Lung (tissue), 11 donors: ENCODE measurements at regions not wholly inside any gene's neighbourhood (a gene's known extent, or its start where the extent isn't known, plus 50 kb on each side); places are given as distances from the start of the nearest gene placed in this dataset.

ENCODE experiments used
- ATAC-seq: fragments of 200-7000 bp; cut with Tn5 transposase; one replicate; pipeline ENCODE4 v1.9.1; 2020; ENCODE audit warnings: moderate number of reproducible peaks; ENCODE audit not compliant: insufficient read depth, low FRiP score
- DNase-seq, 3 donors: peaks; one replicate each; pipeline ENCODE4 v3.0.0-alpha.2; 2013 to 2017
- H3K27ac ChIP-seq, 2 donors: one replicate each; pipeline ENCODE4 v1.5.1; 2013; ENCODE audit warnings: mild to moderate bottlenecking in 2 of 2, moderate library complexity in 2 of 2, control low read depth in 1 of 2, inconsistent platforms in 1 of 2, low read depth in 1 of 2, low read length in 1 of 2
- H3K27me3 ChIP-seq, 3 donors: one replicate each; pipeline ENCODE4 v1.5.1; 2013; ENCODE audit warnings: low read length in 2 of 3; ENCODE audit not compliant: control insufficient read depth in 3 of 3, insufficient read depth in 3 of 3
- H3K36me3 ChIP-seq, 4 donors: one replicate each; pipeline ENCODE4 v1.5.1; 2013; ENCODE audit warnings: low read length in 4 of 4, mild to moderate bottlenecking in 1 of 4, moderate library complexity in 1 of 4; ENCODE audit not compliant: control insufficient read depth in 4 of 4, insufficient read depth in 4 of 4
- H3K4me1 ChIP-seq, 5 donors: one replicate each; pipeline ENCODE4 v1.5.1; 2013; ENCODE audit warnings: low read length in 5 of 5, mild to moderate bottlenecking in 2 of 5, moderate library complexity in 1 of 5; ENCODE audit not compliant: control insufficient read depth in 5 of 5, insufficient read depth in 5 of 5
- H3K4me3 ChIP-seq: one replicate; pipeline ENCODE4 v1.5.1; 2013; ENCODE audit warnings: mild to moderate bottlenecking, control low read depth, moderate library complexity
- H3K9ac ChIP-seq, 2 donors: one replicate each; pipeline ENCODE4 v1.5.1; 2013; ENCODE audit warnings: low read length in 2 of 2, control low read depth in 1 of 2; ENCODE audit not compliant: insufficient read depth in 1 of 2
- H3K9me3 ChIP-seq, 4 donors: one replicate each; pipeline ENCODE4 v1.5.1; 2013; ENCODE audit warnings: low read length in 3 of 4, mild to moderate bottlenecking in 1 of 4, moderate library complexity in 1 of 4; ENCODE audit not compliant: control insufficient read depth in 4 of 4, insufficient read depth in 3 of 4
- CTCF ChIP-seq: IDR thresholded peaks from 2 replicates; pipeline ENCODE4 v1.5.1; 2012; ENCODE audit warnings: mild to moderate bottlenecking; ENCODE audit errors: control extremely low read depth, extremely low read depth
- WGBS, 2 donors: extraction: QIAGEN DNeasy Blood & Tissue Kit; methylation state at CpG; one replicate each; pipeline ENCODE4 v1.1.7; 2013; 5-methylcytosine and 5-hydroxymethylcytosine counted together
- donor health status: control.
- donor health status: control.
- donor health status: Bipolar disorder and iron deficiency.
- donor health status: healthy.
- donor health status: DM: yes; HTN: yes; CAD: no.

- WGBS, 2 donors, result 67 to 74% methylated on average over 2 of the region's 2 CpGs
- ATAC-seq, result no peak
Measured at GRCh38 chr2:70385204-70385603, 83.3 kb upstream of the FAM136A start.

GRCh38 chr2:70381821-70382220, 80.0 kb upstream of the FAM136A start:
- H3K4me3 ChIP-seq, result no peak overlapping the region
- 57 to 67% methylated on average over 6 of the region's 6 CpGs for WGBS, 2 donors
- no peak overlapping the region for H3K27ac ChIP-seq
- H3K9ac ChIP-seq, result no peak overlapping the region
- TF ChIP-seq CTCF, result no peak
- ATAC-seq (no peak), DNase-seq (no peak)
- no peaks in the 10 kb centered on the region for H3K4me1 ChIP-seq
- peaks cover 0 to 2% (median 0%) of the 10 kb centered on the region in 3 donors for H3K27me3 ChIP-seq
- no peaks in the 10 kb centered on the region for H3K9me3 ChIP-seq
- H3K36me3 ChIP-seq, result no peaks in the 10 kb centered on the region

More at GRCh38 chr2:70385204-70385603, 83.3 kb upstream of the FAM136A start:
- Histone ChIP-seq H3K9me3 (no peaks in the 10 kb centered on the region), H3K9ac (no peak overlapping the region), H3K36me3 (no peaks in the 10 kb centered on the region), H3K27ac (no peak overlapping the region), H3K4me3 (no peak overlapping the region), H3K27me3 (peaks cover 0 to 2% (median 0%) of the 10 kb centered on the region in 3 donors), H3K4me1 (no peaks in the 10 kb centered on the region)
- TF ChIP-seq CTCF, result no peak
- no peak for DNase-seq

- Histone ChIP-seq H3K36me3 (no peaks in the 10 kb centered on the region), H3K27me3 (peaks cover 0 to 2% (median 0%) of the 10 kb centered on the region in 3 donors), H3K4me3 (no peak overlapping the region), H3K27ac (no peak overlapping the region), H3K4me1 (no peaks in the 10 kb centered on the region), H3K9ac (no peak overlapping the region), H3K9me3 (no peaks in the 10 kb centered on the region)
- no peak for DNase-seq
- no peak for TF ChIP-seq CTCF
- WGBS, 2 donors, result 65 to 74% methylated on average over 1 of the region's 1 CpG
- ATAC-seq, result no peak
Measured at GRCh38 chr2:70381235-70381634, 79.4 kb upstream of the FAM136A start.

GRCh38 chr2:70380621-70381020, 78.8 kb upstream of the FAM136A start:
- no peaks in the 10 kb centered on the region for H3K4me1 ChIP-seq
- WGBS, 2 donors, result 65 to 72% methylated on average over 4 of the region's 4 CpGs
- no peak for TF ChIP-seq CTCF
- H3K4me3 ChIP-seq, result no peak overlapping the region
- no peaks in the 10 kb centered on the region for H3K9me3 ChIP-seq
- no peak overlapping the region for H3K9ac ChIP-seq
- H3K27ac ChIP-seq, result no peak overlapping the region
- H3K27me3 ChIP-seq, result peaks cover 0 to 2% (median 0%) of the 10 kb centered on the region in 3 donors
- H3K36me3 ChIP-seq, result no peaks in the 10 kb centered on the region
- no peak for ATAC-seq
- DNase-seq, result no peak
